ENCODE measurements at regions not wholly inside any gene's neighbourhood (a gene's known extent, or its start where the extent isn't known, plus 50 kb on each side); places are given as distances from the start of the nearest gene placed in this dataset.
"Not testable (repeated sequence)": the region's sequence is repeated elsewhere in the genome, so short reads cannot be mapped to it uniquely, and the experiment has no call there.

DNA sequence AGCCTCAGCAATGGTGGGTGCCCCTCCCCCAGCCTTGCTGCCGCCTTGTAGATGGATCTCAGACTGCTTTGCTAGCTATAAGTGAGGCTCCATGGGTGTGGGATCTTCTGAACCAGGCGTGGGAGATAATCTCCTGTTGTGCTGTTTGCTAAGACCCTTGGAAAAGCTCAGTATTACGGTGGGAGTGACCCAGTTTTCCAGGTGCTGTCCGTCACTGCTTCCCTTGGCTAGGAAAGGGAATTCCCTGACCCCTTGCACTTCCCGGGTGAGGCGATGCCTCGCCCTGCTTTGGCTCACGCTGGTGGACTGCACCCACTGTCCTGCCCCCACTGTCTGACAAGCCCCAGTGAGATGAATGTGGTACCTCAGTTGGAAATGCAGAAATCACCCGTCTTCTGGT is 411.2 kb downstream of the RAB38 start:
- not testable (repeated sequence) for DNase-seq (ENCODE audit: low read depth)

- no peak for DNase-seq (ENCODE audit: low read depth)
Observed at GRCh38 chr11:87754685-87755084, 420.6 kb downstream of the RAB38 start.

DNA sequence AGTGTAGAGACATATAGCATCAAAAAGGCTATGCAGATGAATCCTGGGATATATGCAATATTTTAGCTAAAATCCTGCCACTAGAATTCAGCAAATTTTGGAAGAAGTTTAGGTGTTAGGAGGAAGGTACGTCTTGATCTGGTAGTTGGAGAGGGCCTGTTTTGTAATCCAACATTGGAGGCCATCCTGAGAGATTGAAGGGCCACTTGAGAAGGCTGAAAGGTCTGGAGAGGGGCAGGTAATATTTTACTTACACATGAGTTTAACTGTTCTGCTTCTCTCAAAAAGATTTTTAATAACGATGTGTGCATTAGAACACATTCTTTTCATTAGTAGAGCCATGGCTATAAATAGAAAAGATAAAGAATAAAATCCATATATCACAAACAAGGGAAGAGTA is 422.1 kb downstream of the RAB38 start:
- no peak for DNase-seq (ENCODE audit: low read depth)

GRCh38 chr11:87743007-87743406 is 432.2 kb downstream of the RAB38 start:
- DNase-seq (ENCODE audit: low read depth): no peak

DNA sequence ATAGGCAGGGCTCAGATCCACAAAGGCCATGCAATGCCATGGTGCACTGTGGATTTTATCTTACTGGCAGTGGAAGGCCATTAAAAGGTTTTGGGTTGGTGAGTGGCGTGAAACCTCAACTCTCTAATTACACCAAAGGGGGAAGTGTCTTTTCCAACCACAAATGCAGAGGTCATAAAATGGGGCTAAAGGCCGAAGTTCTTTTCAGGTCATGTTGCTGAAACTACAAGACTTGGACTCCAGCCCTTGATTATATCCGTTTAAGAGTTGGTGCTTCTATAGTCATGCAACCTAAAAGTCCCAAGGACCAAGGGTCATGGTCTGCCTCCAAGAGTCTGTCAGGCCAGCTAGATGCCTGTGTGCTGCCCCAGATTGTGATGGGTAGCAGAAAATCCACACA is 434.3 kb downstream of the RAB38 start:
- DNase-seq (ENCODE audit: low read depth): no peak

DNA sequence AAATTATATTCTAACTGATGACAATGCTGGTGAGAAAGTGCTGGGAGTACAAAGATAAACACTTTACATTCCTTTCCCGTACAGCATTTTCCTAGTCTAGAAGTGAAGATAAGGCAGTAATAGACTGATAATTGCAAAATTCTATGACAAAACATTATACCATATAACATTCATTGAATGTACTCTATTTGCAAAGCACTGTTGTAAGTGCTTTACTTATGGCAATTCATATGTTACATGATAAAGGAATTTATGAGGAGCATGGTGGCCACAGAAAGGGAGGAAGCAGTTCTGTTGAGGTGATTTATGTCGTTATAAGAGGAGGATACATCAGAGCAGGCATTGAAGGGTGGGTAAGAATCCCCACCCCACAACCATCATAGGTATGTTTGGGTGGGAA is 434.8 kb downstream of the RAB38 start:
- no peak for DNase-seq (ENCODE audit: low read depth)

GRCh38 chr11:87739766-87740165 is 435.5 kb downstream of the RAB38 start:
- no peak for DNase-seq (ENCODE audit: low read depth)

DNA sequence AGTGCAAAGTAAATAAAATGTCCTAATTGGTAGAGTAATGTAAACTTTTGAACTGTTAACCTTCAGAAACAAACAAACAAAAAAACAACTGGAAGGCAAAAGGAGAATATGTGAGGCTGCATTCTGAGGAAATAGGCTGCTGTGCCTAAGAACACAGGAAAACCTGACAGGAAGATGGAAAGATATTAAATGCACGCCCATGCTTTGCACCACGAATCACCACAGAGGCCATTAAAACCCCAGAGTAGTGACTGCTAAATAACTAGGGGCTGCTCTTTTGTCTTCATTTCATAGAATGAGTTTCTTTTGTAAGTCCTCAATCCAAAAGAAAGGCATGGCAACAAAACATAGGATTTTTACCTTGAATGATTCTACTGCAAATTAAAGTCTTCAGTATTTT is 436.0 kb downstream of the RAB38 start:
- no peak for DNase-seq (ENCODE audit: low read depth)

- DNase-seq (ENCODE audit: low read depth): no peak
Observed at GRCh38 chr11:87736928-87737327, 438.3 kb downstream of the RAB38 start.

GRCh38 chr11:87726506-87726905 is 448.7 kb downstream of the RAB38 start:
- no peak for DNase-seq (ENCODE audit: low read depth)

DNA sequence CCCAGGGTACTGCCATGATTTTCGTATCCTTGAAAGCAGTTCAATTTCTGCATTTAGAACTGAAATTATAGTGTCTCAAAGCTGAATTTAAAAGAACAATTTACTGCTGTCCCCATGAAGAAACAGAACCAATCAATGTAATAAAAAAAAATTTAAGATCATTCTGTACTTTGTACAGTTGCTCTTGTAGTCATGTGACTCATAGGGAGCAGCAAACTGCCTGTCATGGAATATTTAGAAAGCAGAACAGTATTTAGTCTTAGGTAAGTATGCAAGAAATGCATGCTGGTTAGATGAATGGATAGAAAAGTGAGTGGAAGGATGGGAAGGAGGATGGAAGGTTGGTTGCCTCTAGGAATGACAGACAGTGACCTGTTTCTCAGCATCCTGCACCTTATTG is 450.9 kb downstream of the RAB38 start:
- DNase-seq (ENCODE audit: low read depth): no peak

- DNase-seq (ENCODE audit: low read depth): peak; percentile 1
Observed at GRCh38 chr11:87722756-87723565, 452.3 kb downstream of the RAB38 start.

- no peak for DNase-seq (ENCODE audit: low read depth)
Observed at GRCh38 chr11:87719326-87720073, 455.7 kb downstream of the RAB38 start.

- DNase-seq (ENCODE audit: low read depth): no peak
Observed at GRCh38 chr11:87712802-87713202, 462.4 kb downstream of the RAB38 start.

DNA sequence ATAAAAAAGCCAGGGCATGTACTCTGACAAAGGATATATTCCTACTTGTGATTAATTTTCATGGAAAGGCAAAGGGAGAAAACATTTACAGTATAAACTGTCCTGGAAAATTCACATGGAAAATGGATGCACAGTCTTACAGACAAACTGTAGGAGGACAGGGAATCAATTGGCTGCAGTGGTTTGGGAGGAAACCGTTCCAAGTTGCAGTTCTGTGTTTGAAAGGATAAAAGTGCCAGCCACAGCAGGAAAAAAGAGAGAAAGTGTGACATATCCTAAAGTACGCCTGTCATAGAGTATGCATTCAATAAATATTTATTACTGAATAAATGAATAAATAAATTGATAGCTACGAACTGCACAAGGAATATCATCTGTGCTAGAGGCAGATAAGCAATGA is 462.9 kb downstream of the RAB38 start:
- no peak for DNase-seq (ENCODE audit: low read depth)

- not testable (repeated sequence) for DNase-seq (ENCODE audit: low read depth)
Observed at GRCh38 chr11:87703589-87703988, 471.7 kb downstream of the RAB38 start.

GRCh38 chr11:87675993-87676392 is 499.2 kb downstream of the RAB38 start:
- no peak for DNase-seq (ENCODE audit: low read depth)

DNA sequence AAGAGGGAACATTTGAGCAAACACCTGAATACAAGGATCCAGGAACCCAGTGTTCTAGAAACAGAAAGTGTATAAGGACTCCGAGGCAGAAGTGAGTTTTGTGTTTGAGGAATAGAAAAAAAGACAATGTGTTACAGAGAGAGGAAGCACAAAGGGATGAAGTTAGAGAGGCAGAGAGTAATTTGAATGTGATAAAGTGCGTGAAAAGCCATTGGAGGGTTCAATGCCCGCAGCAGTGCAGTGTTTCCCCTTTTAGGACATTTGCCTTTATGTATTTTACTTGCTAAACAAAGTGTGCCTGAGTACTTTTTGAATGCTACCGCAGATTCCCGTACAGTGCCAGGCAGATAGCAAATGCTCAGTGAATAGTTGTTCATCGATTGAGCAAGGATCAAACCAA is 508.5 kb downstream of the RAB38 start:
- no peak for DNase-seq (ENCODE audit: low read depth)

- no peak for DNase-seq (ENCODE audit: low read depth)
Observed at GRCh38 chr11:87662287-87662686, 513.0 kb downstream of the RAB38 start.

- DNase-seq (ENCODE audit: low read depth): no peak
Observed at GRCh38 chr11:87660926-87661660, 514.1 kb downstream of the RAB38 start.

DNA sequence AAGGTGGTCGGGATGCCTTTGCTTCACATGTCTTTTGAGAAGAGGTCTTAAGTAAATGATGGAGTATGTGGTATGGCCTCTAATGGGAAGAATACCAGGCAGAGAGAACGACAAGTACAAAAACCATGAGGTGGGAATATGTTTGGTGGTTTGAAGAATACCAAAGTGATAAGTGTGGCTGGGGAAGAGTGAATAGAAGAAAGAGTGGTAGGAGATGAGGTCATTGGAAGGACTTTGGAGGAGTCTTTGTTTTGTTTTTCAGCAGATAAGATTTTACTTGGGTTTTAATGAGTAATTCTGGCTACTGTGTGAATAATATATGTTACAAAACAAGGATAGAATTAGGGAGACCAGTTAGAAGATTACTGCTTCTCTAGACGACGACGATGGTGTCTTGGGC is 515.4 kb downstream of the RAB38 start:
- DNase-seq (ENCODE audit: low read depth): no peak

- no peak for DNase-seq (ENCODE audit: low read depth)
Observed at GRCh38 chr11:87645626-87646025, 529.6 kb downstream of the RAB38 start.

All from amniotic epithelial cell (primary cell).